WERI-Rb-1 (cell line): ENCODE measurements at regions not wholly inside any gene's neighbourhood (a gene's known extent, or its start where the extent isn't known, plus 50 kb on each side); places are given as distances from the start of the nearest gene placed in this dataset.

Source experiments
- DNase-seq: peaks from one replicate; pipeline ENCODE4 v3.0.0-alpha.2; 2020
- H3K27ac ChIP-seq: fragments of 250-450 bp; sonication (Bioruptor Pico); 2 replicates; pipeline ENCODE4 v1.5.1; 2020; ENCODE audit warnings: mild to moderate bottlenecking, moderate library complexity
- H3K27me3 ChIP-seq: fragments of 250-450 bp; sonication (Bioruptor Pico); 2 replicates; pipeline ENCODE4 v1.5.1; 2021; ENCODE audit warnings: mild to moderate bottlenecking, low read depth, moderate library complexity; ENCODE audit not compliant: insufficient read depth, severe bottlenecking
- H3K36me3 ChIP-seq: fragments of 250-450 bp; sonication (Bioruptor Pico); 2 replicates; pipeline ENCODE4 v1.5.1; 2020; ENCODE audit warnings: mild to moderate bottlenecking, moderate library complexity
- H3K4me3 ChIP-seq: 2 replicates; pipeline ENCODE4 v1.5.1; 2011; ENCODE audit warnings: low read depth, mild to moderate bottlenecking, control low read depth, low read length
- H3K9me3 ChIP-seq: fragments of 250-450 bp; sonication (Bioruptor Pico); 2 replicates; pipeline ENCODE4 v1.5.1; 2021; ENCODE audit warnings: mild to moderate bottlenecking, moderate library complexity; ENCODE audit not compliant: severe bottlenecking
- TF ChIP-seq, protein P1 (sequence below): IDR thresholded peaks from 2 replicates; pipeline ENCODE4 v1.5.1; 2011; ENCODE audit warnings: low read depth, mild to moderate bottlenecking, control low read depth, inconsistent platforms, low read length

DNA sequence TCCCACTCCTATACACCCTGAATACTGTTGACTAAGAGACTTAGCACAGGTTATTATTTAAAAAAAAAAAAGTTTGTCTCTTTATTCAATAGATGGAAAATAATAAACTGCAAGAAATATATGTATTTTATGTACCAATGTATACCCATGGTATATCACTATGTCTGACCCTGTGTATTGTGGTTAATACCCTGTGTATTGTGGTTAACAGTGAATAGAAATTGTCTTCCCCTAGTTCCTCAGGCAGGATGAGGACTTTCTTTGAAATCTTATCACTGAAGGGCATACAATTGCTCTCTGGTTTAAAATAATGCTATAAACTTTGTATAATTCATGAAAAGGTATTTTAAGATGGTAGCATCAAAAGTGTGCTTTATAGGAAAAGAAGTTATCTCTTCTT is 80.0 kb upstream of the TMEM106B start:
- Histone ChIP-seq H3K36me3 (no peaks in the 10 kb centered on the region), H3K4me3 (no peak overlapping the region), H3K9me3 (no peaks in the 10 kb centered on the region), H3K27ac (no peak overlapping the region), H3K27me3 (no peaks in the 10 kb centered on the region)
- no peak for DNase-seq
- TF ChIP-seq, protein P1, sequence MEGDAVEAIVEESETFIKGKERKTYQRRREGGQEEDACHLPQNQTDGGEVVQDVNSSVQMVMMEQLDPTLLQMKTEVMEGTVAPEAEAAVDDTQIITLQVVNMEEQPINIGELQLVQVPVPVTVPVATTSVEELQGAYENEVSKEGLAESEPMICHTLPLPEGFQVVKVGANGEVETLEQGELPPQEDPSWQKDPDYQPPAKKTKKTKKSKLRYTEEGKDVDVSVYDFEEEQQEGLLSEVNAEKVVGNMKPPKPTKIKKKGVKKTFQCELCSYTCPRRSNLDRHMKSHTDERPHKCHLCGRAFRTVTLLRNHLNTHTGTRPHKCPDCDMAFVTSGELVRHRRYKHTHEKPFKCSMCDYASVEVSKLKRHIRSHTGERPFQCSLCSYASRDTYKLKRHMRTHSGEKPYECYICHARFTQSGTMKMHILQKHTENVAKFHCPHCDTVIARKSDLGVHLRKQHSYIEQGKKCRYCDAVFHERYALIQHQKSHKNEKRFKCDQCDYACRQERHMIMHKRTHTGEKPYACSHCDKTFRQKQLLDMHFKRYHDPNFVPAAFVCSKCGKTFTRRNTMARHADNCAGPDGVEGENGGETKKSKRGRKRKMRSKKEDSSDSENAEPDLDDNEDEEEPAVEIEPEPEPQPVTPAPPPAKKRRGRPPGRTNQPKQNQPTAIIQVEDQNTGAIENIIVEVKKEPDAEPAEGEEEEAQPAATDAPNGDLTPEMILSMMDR, result no peak

DNA sequence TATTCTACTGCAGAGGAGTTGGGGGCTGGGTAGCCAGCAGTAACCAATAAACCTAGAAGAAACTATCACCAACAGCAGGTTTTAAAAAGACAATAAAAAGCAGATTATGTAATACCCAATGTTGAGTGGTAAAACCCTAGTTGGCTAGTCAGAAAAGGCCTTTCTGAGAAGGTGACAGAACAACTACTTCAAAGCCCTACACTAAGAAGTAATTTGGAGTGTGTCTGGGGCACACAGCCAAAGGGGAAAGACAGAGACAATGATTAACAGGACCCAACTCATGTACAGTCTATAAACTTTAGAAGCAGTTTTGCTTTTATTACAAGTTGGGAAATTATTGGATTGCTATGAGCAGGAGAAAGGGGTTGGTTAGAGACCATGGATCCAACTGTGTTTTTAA is 77.2 kb upstream of the TMEM106B start:
- no peak for DNase-seq
- no peaks in the 10 kb centered on the region for H3K36me3 ChIP-seq
- H3K4me3 ChIP-seq, result no peak overlapping the region
- TF ChIP-seq, protein P1, result no peak
- H3K27me3 ChIP-seq, result no peaks in the 10 kb centered on the region
- H3K27ac ChIP-seq, result no peak overlapping the region
- no peaks in the 10 kb centered on the region for H3K9me3 ChIP-seq

DNA sequence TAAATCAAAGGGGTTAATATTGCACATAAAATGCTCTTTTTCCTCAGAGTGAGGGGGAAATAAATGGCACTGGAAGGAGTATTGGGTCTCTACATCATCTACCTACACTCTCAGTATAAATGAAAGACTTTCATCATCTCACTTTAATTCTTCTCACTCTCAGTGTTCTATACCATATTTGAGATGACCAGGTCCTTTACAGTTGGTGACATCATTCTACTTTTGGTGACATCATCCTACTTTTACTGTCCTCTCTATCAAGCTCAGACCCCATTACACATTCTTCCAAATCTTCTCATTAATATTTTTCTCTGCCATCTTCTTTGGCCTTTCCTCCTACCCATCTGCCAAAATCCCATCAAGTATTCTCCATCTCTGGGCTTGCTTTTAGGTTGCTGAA is 74.6 kb upstream of the TMEM106B start:
- no peak for DNase-seq
- Histone ChIP-seq H3K36me3 (no peaks in the 10 kb centered on the region), H3K4me3 (no peak overlapping the region), H3K27ac (no peak overlapping the region), H3K27me3 (no peaks in the 10 kb centered on the region), H3K9me3 (no peaks in the 10 kb centered on the region)
- TF ChIP-seq, protein P1, result no peak

DNA sequence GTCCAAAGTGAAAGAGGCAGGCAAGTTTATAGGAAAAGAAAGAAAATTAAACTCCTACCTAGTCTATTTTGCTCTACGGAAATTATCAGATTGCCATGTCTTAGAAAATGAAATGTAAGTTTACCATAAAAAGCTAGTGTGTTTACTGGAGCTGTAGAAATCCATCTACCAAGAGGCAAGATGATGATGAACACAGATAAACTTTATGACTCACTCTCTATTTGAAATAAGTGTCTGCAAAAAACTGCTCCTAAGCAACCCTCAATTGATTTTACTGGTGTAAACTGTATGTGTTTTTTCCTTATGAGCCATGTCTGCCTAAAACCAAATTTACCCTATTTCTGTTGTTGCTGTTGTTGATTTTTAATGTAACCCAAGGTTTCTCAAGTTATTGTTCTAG is 73.8 kb upstream of the TMEM106B start:
- TF ChIP-seq, protein P1, result no peak
- DNase-seq, result no peak
- H3K27ac ChIP-seq, result no peak overlapping the region

DNA sequence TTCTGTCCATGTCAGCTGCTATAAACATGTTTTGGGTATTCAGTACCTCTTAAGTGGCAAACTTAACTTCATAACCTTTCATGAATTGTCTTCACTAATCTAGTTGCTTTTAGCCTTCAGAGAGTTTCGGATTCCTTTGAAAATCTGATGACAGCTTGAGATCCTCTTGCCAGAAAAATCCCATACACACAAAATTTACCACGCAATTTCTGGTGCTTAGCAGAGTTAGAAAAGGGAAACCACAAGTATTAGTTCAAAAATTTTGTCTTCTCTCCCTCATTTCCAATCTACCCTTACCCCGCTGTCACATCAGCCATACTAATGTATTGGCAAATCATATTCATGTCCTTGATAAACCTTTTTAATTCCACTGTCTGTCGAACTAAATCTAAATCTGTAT is 72.7 kb upstream of the TMEM106B start:
- Histone ChIP-seq H3K27me3 (no peaks in the 10 kb centered on the region), H3K27ac (no peak overlapping the region), H3K36me3 (no peaks in the 10 kb centered on the region), H3K4me3 (no peak overlapping the region), H3K9me3 (no peaks in the 10 kb centered on the region)
- TF ChIP-seq, protein P1, result no peak
- no peak for DNase-seq

More for the DNA sequence above, 73.8 kb upstream of the TMEM106B start:
- no peaks in the 10 kb centered on the region for H3K9me3 ChIP-seq
- no peak overlapping the region for H3K4me3 ChIP-seq
- H3K27me3 ChIP-seq, result no peaks in the 10 kb centered on the region
- H3K36me3 ChIP-seq, result no peaks in the 10 kb centered on the region

DNA sequence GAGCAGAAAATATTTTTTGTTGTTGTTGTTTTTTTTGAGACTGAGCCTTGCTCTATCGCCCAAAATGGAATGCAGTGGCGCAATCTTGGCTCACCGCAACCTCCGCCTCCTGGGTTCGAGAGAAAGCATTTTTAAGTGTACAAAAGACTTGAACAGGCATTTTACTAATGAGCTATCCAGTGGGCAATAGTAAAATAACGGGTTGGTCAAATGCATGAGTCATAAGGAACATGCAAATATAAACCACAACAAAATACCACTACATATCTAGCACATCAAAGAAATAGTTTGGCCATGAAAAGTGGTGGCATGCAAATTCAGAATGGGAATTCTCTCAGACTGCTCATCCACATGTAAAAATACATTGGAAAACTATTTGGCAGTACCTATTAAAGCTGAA is 71.7 kb upstream of the TMEM106B start:
- no peak for DNase-seq
- TF ChIP-seq, protein P1, result no peak
- Histone ChIP-seq H3K36me3 (no peaks in the 10 kb centered on the region), H3K27ac (no peak overlapping the region), H3K9me3 (no peaks in the 10 kb centered on the region), H3K27me3 (no peaks in the 10 kb centered on the region), H3K4me3 (no peak overlapping the region)
